ENCODE measurements at regions not wholly inside any gene's neighbourhood (a gene's known extent, or its start where the extent isn't known, plus 50 kb on each side); places are given as distances from the start of the nearest gene placed in this dataset.

GRCh38 chrX:4528247-4528646, 814.8 kb upstream of the PRKX start:
- Histone ChIP-seq H3K27me3 (no peaks in the 10 kb centered on the region), H3K36me3 (no peaks in the 10 kb centered on the region), H3K4me3 (no peak overlapping the region), H3K9me3 (no peaks in the 10 kb centered on the region), H3K27ac (no peak overlapping the region), H3K4me1 (no peaks in the 10 kb centered on the region)
- no peak for DNase-seq
- 54 to 83% methylated on average over 1 of the region's 1 CpG for WGBS, 2 donors
- TF ChIP-seq CTCF (IDR thresholded peaks at IDR 0.05) (no peak), POLR2A (IDR thresholded peaks at IDR 0.05) (no peak), EP300 (IDR thresholded peaks at IDR 0.05) (no peak), POLR2AphosphoS5 (IDR thresholded peaks at IDR 0.05) (no peak)
- intact Hi-C loops (cut with DNase I): no loop called here

DNA sequence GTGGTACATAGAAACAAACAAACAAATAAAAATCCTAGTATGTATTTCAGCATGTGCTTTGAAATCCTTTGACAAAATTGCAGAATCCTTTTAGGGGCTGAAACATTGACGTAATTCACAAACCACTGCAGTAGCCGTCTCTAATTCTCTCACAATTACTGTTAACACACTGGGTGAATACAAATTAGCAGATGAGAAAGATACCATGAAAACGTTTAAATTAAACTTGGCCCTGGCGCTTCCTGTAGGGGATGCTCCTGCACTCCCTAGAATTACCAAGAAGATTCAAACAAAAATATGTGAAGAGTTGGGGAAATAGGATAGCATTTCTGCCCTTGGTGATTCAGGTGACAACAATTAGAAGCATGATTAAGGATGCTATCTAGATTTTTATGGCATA, 772.5 kb upstream of the PRKX start:
- intact Hi-C loops (cut with DNase I): no loop called here
- H3K27me3 ChIP-seq: no peaks in the 10 kb centered on the region
- no peaks in the 10 kb centered on the region for H3K4me1 ChIP-seq
- H3K27ac ChIP-seq: no peak overlapping the region
- no peak for TF ChIP-seq CTCF (IDR thresholded peaks at IDR 0.05)
- DNase-seq: no peak
- H3K36me3 ChIP-seq: no peaks in the 10 kb centered on the region
- WGBS, 2 donors: 58 to 75% methylated on average over 4 of the region's 4 CpGs
- H3K9me3 ChIP-seq: no peaks in the 10 kb centered on the region
- no peak overlapping the region for H3K4me3 ChIP-seq

GRCh38 chrX:4484266-4484665, 770.8 kb upstream of the PRKX start:
- intact Hi-C loops (cut with DNase I): no loop called here
- no peak for DNase-seq
- TF ChIP-seq POLR2AphosphoS5 (IDR thresholded peaks at IDR 0.05) (no peak), CTCF (IDR thresholded peaks at IDR 0.05) (no peak), POLR2A (IDR thresholded peaks at IDR 0.05) (no peak), EP300 (IDR thresholded peaks at IDR 0.05) (no peak)
- Histone ChIP-seq H3K4me3 (no peak overlapping the region), H3K27me3 (no peaks in the 10 kb centered on the region), H3K36me3 (no peaks in the 10 kb centered on the region), H3K9me3 (no peaks in the 10 kb centered on the region), H3K4me1 (no peaks in the 10 kb centered on the region), H3K27ac (no peak overlapping the region)
- WGBS, 2 donors: 44 to 67% methylated on average over 5 of the region's 5 CpGs

- Histone ChIP-seq H3K27me3 (no peaks in the 10 kb centered on the region), H3K27ac (no peak overlapping the region), H3K36me3 (no peaks in the 10 kb centered on the region), H3K9me3 (no peaks in the 10 kb centered on the region), H3K4me1 (no peaks in the 10 kb centered on the region), H3K4me3 (no peak overlapping the region)
- 71 to 84% methylated on average over 4 of the region's 4 CpGs for WGBS, 2 donors
- no peak for DNase-seq
- intact Hi-C loops (cut with DNase I): no loop called here
- no peak for TF ChIP-seq EP300 (IDR thresholded peaks at IDR 0.05)
- TF ChIP-seq CTCF (IDR thresholded peaks at IDR 0.05): no peak
- TF ChIP-seq POLR2A (IDR thresholded peaks at IDR 0.05): no peak
- TF ChIP-seq POLR2AphosphoS5 (IDR thresholded peaks at IDR 0.05): no peak
These were observed 738.1 kb upstream of the PRKX start for GRCh38 chrX:4451591-4451990.

GRCh38 chrX:4450177-4450576, 736.7 kb upstream of the PRKX start:
- no peak overlapping the region for H3K4me3 ChIP-seq
- H3K36me3 ChIP-seq: no peaks in the 10 kb centered on the region
- no peak overlapping the region for H3K27ac ChIP-seq
- TF ChIP-seq CTCF (IDR thresholded peaks at IDR 0.05) (no peak), EP300 (IDR thresholded peaks at IDR 0.05) (no peak), POLR2A (IDR thresholded peaks at IDR 0.05) (no peak), POLR2AphosphoS5 (IDR thresholded peaks at IDR 0.05) (no peak)
- 96% methylated on average over 2 of the region's 2 CpGs for WGBS, 2 donors
- no peaks in the 10 kb centered on the region for H3K4me1 ChIP-seq
- H3K27me3 ChIP-seq: no peaks in the 10 kb centered on the region
- no peaks in the 10 kb centered on the region for H3K9me3 ChIP-seq
- DNase-seq: no peak
- intact Hi-C loops (cut with DNase I): no loop called here

Measured in sigmoid colon (tissue), 6 donors.